ENCODE measurements at regions not wholly inside any gene's neighbourhood (a gene's known extent, or its start where the extent isn't known, plus 50 kb on each side); places are given as distances from the start of the nearest gene placed in this dataset.

- H3K4me3 ChIP-seq (ENCODE audit: low read depth, low read length) = no peak overlapping the region
- TF ChIP-seq, protein P1, sequence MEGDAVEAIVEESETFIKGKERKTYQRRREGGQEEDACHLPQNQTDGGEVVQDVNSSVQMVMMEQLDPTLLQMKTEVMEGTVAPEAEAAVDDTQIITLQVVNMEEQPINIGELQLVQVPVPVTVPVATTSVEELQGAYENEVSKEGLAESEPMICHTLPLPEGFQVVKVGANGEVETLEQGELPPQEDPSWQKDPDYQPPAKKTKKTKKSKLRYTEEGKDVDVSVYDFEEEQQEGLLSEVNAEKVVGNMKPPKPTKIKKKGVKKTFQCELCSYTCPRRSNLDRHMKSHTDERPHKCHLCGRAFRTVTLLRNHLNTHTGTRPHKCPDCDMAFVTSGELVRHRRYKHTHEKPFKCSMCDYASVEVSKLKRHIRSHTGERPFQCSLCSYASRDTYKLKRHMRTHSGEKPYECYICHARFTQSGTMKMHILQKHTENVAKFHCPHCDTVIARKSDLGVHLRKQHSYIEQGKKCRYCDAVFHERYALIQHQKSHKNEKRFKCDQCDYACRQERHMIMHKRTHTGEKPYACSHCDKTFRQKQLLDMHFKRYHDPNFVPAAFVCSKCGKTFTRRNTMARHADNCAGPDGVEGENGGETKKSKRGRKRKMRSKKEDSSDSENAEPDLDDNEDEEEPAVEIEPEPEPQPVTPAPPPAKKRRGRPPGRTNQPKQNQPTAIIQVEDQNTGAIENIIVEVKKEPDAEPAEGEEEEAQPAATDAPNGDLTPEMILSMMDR (IDR thresholded peaks at IDR 0.05; ENCODE audit: low read depth, low read length, missing control alignments) = no peak
- in situ Hi-C loops (cut with HindIII; ENCODE audit: low sequenced_read_pairs) = no loop called here
- no peak for DNase-seq (ENCODE audit: low read depth)
Observed at GRCh38 chr2:3101016-3101942, 276.3 kb downstream of the EIPR1 start.

DNA sequence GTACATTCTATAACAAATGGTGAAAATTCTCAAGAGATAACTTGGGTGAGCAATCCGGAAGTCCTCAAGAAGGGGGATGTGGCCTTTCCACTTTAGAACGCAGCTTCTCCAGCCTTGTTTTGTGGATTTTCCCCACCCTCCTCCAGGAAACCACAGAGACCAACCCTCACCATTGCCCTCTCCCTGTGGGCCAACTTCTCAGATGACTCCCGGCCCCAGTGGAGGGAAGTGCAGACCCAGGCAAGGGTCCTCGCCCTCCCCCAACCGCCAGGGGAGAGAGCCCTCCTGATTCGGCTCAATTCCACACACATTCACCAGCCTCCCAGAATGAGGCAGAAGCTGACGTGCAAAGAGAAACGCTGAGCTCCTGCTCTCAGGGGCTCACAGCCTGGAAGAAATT is 277.2 kb downstream of the EIPR1 start:
- in situ Hi-C loops (cut with HindIII; ENCODE audit: low sequenced_read_pairs) = no loop called here
- no peak for DNase-seq (ENCODE audit: low read depth)
- TF ChIP-seq, protein P1 (IDR thresholded peaks at IDR 0.05; ENCODE audit: low read depth, low read length, missing control alignments) = no peak
- no peak overlapping the region for H3K4me3 ChIP-seq (ENCODE audit: low read depth, low read length)

- in situ Hi-C loops (cut with HindIII; ENCODE audit: low sequenced_read_pairs) = loop anchor here (5.0 kb wide), 1 partner anchor 67 kb away; no protein-coding TSS in a partner anchor
- TF ChIP-seq, protein P1 (IDR thresholded peaks at IDR 0.05; ENCODE audit: low read depth, low read length, missing control alignments) = no peak
- DNase-seq (ENCODE audit: low read depth) = no peak
- no peak overlapping the region for H3K4me3 ChIP-seq (ENCODE audit: low read depth, low read length)
Observed at GRCh38 chr2:3099860-3100234, 277.8 kb downstream of the EIPR1 start.

DNA sequence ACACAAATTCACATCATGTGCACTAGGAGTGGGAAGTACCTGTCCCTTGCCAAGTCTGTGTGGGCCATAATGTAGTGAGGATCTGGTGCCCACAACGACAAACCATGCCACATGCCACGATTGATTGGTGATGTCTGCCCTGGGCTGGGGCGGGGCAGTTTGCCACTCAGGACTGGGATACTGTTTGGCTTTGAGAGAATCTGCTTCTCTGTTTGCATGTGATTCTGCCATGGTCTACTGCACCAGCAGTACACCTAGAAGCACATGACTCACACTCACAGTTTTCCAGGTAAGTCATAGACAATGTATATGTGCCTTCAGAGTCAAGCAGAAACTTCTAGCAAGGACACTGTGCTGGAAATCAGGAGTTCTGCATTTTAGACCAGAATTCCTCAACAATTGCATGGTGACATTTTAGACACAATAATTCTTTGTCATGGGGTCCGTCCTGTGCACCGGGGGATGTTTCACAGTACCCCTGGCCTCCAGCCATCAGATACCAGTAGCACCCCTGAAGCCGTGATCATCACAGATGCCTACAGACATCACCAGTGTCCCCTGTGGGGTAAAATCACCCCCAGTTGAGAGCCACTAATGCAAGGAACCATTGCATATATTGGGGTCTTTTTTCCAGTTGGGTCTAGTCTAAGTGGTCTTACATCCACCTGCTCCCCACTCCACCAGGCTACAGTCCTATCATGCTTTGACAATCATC is 278.3 kb downstream of the EIPR1 start:
- no peak for DNase-seq (ENCODE audit: low read depth)
- TF ChIP-seq, protein P1 (IDR thresholded peaks at IDR 0.05; ENCODE audit: low read depth, low read length, missing control alignments) = no peak
- in situ Hi-C loops (cut with HindIII; ENCODE audit: low sequenced_read_pairs) = loop anchor here (5.0 kb wide), 1 partner anchor 68 kb away; no protein-coding TSS in a partner anchor
- H3K4me3 ChIP-seq (ENCODE audit: low read depth, low read length) = no peak overlapping the region

GRCh38 chr2:3098231-3098630 is 279.4 kb downstream of the EIPR1 start:
- TF ChIP-seq, protein P1 (IDR thresholded peaks at IDR 0.05; ENCODE audit: low read depth, low read length, missing control alignments) = no peak
- no peak overlapping the region for H3K4me3 ChIP-seq (ENCODE audit: low read depth, low read length)
- in situ Hi-C loops (cut with HindIII; ENCODE audit: low sequenced_read_pairs) = loop anchor here (5.0 kb wide), 1 partner anchor 69 kb away; no protein-coding TSS in a partner anchor
- no peak for DNase-seq (ENCODE audit: low read depth)

DNA sequence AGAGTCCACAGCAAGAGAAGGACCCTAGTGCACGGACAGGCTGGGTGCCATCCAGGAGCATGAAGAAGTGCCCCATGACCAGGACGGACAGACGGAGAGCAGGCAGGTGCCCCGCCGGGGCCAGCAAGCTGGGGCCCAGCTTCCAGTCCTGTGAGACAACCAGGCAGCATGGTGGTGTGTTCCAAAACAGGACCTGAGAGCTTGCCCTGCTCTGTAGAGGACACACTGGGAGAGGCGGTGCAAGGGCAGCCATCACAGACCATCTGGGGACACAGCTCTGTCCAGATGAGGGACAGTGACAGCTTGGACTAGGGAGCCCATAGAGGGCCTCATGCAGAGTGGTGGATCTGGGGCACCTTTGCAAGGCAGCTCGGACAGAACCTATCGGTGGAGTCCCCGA is 279.8 kb downstream of the EIPR1 start:
- no peak overlapping the region for H3K4me3 ChIP-seq (ENCODE audit: low read depth, low read length)
- TF ChIP-seq, protein P1 (IDR thresholded peaks at IDR 0.05; ENCODE audit: low read depth, low read length, missing control alignments) = no peak
- no peak for DNase-seq (ENCODE audit: low read depth)
- in situ Hi-C loops (cut with HindIII; ENCODE audit: low sequenced_read_pairs) = loop anchor here (5.0 kb wide), 1 partner anchor 69 kb away; no protein-coding TSS in a partner anchor

Data from astrocyte of the cerebellum (primary cell).